ENCODE measurements at regions not wholly inside any gene's neighbourhood (a gene's known extent, or its start where the extent isn't known, plus 50 kb on each side); places are given as distances from the start of the nearest gene placed in this dataset.
"Not testable (repeated sequence)": the region's sequence is repeated elsewhere in the genome, so short reads cannot be mapped to it uniquely, and the experiment has no call there.

GRCh38 chr3:130176476-130177256 lies 95.0 kb downstream of the ALG1L2 start:
- not testable (repeated sequence) for TF ChIP-seq POLR2AphosphoS5 (IDR thresholded peaks at IDR 0.05; ENCODE audit: borderline replicate concordance, low read depth, low read length); EZH2 (IDR thresholded peaks at IDR 0.05)
